Chondrocyte (in vitro differentiated cells): ENCODE measurements at regions not wholly inside any gene's neighbourhood (a gene's known extent, or its start where the extent isn't known, plus 50 kb on each side); places are given as distances from the start of the nearest gene placed in this dataset.
"Not testable (repeated sequence)": the region's sequence is repeated elsewhere in the genome, so short reads cannot be mapped to it uniquely, and the experiment has no call there.

Source experiments
- DNase-seq: peaks from one replicate; pipeline ENCODE4 v3.0.0; 2021; ENCODE audit warnings: mixed read lengths, low spot score
- H3K27ac Mint-ChIP-seq: one replicate; pipeline ENCODE4 v1.8.0; 2021; ENCODE audit warnings: mild to moderate bottlenecking, moderate library complexity, mixed read lengths; ENCODE audit not compliant: unreplicated experiment
- H3K27me3 Mint-ChIP-seq: 2 replicates; pipeline ENCODE4 v1.8.0; 2021; ENCODE audit warnings: low read depth, mixed read lengths
- H3K36me3 Mint-ChIP-seq: 2 replicates; pipeline ENCODE4 v1.8.0; 2021; ENCODE audit warnings: low read depth, mixed read lengths
- H3K4me1 Mint-ChIP-seq: 2 replicates; pipeline ENCODE4 v1.8.0; 2021; ENCODE audit warnings: low read depth, mild to moderate bottlenecking, mixed read lengths
- H3K4me3 Mint-ChIP-seq: one replicate; pipeline ENCODE4 v1.8.0; 2021; ENCODE audit warnings: mild to moderate bottlenecking, moderate library complexity, mixed read lengths; ENCODE audit not compliant: unreplicated experiment
- H3K9me3 Mint-ChIP-seq: 2 replicates; pipeline ENCODE4 v1.8.0; 2021; ENCODE audit warnings: low read depth, mixed read lengths
- CTCF ChIP-seq: fragments of 200-600 bp; sonication (generic); IDR thresholded peaks from 2 replicates; pipeline ENCODE4 v1.5.0; 2021; ENCODE audit warnings: antibody characterized with exemption, mild to moderate bottlenecking, moderate library complexity

DNA sequence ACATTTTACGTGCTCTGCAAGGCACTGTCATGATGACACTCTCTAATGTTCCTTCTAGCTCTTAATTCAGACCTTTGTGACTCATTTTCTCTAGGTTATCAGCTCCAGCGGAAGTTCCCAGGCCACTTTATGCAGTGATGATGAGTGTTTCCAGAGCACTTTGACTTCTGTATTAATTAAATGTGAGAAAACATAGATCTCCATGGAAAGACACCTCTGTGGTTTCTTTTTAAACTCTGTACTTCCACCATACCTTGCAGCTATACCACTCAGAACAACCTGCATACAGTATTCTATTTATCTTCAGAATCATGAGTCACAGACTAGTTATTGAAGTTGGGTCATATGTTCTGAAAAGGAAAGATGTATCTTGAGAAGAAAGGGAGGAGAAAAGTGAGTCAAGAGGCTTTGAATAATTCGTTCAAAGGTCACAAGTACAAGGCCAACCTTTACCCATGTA lies 175.6 kb upstream of the TENM4 start:
- H3K27me3 Mint-ChIP-seq: peaks cover 45% of the 10 kb centered on the region
- H3K9me3 Mint-ChIP-seq: no peaks in the 10 kb centered on the region
- no peak overlapping the region for H3K27ac Mint-ChIP-seq
- no peak for TF ChIP-seq CTCF
- DNase-seq: no peak
- H3K4me3 Mint-ChIP-seq: no peak overlapping the region
- H3K4me1 Mint-ChIP-seq: no peaks in the 10 kb centered on the region
- H3K36me3 Mint-ChIP-seq: no peaks in the 10 kb centered on the region

DNA sequence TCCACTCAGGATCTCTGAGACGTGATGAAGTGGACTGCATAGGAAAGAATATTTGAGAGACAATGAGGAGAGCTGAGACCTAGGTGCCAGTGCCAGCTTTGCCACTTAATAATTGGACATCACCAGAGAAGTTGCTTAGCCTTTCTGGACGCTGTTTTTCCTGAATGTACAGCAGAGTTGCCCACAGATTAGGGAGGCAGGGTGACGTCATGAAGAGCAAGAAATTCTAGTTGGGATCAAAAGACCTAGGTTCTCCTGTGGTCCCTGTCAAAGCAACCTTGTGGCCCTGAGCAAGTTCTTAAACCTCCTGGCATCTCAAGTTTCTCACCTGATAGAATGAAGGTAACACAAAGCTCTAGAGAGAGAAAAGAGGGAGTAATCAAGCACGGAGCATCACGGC lies 174.6 kb upstream of the TENM4 start:
- H3K27ac Mint-ChIP-seq: no peak overlapping the region
- no peak overlapping the region for H3K4me3 Mint-ChIP-seq
- no peak for TF ChIP-seq CTCF
- no peak for DNase-seq
- H3K9me3 Mint-ChIP-seq: no peaks in the 10 kb centered on the region
- H3K27me3 Mint-ChIP-seq: peaks cover 37% of the 10 kb centered on the region
- no peaks in the 10 kb centered on the region for H3K36me3 Mint-ChIP-seq
- H3K4me1 Mint-ChIP-seq: no peaks in the 10 kb centered on the region

- no peak for DNase-seq
- no peak for TF ChIP-seq CTCF
- Mint-ChIP-seq H3K4me3 (no peak overlapping the region), H3K36me3 (no peaks in the 10 kb centered on the region), H3K9me3 (no peaks in the 10 kb centered on the region), H3K27me3 (peaks cover 25% of the 10 kb centered on the region), H3K4me1 (no peaks in the 10 kb centered on the region), H3K27ac (no peak overlapping the region)
These were observed 169.8 kb upstream of the TENM4 start for GRCh38 chr11:79610678-79611077.

DNA sequence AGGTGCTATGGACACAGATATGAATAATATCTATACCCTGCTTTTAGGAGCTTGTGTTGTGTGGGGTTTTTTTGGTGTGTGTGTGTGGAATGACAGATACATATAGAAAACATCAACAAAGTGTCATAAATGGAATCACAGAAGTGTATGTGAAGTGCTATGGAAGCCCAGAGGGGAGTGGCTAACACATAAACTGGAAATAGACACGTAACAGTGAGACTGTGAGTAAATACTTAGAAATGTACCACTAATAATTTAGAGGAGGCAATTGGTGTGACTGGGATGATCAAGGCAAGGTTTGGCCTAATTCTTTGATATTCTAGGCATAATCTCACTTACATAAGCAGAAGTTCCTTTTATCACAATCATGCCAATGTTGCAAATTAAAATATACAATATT lies 169.3 kb upstream of the TENM4 start:
- no peaks in the 10 kb centered on the region for H3K36me3 Mint-ChIP-seq
- peaks cover 22% of the 10 kb centered on the region for H3K27me3 Mint-ChIP-seq
- H3K27ac Mint-ChIP-seq: no peak overlapping the region
- H3K4me3 Mint-ChIP-seq: no peak overlapping the region
- no peak for DNase-seq
- no peak for TF ChIP-seq CTCF
- H3K9me3 Mint-ChIP-seq: no peaks in the 10 kb centered on the region
- H3K4me1 Mint-ChIP-seq: no peaks in the 10 kb centered on the region

- TF ChIP-seq CTCF: no peak
- Mint-ChIP-seq H3K36me3 (no peaks in the 10 kb centered on the region), H3K9me3 (no peaks in the 10 kb centered on the region), H3K27ac (no peak overlapping the region), H3K27me3 (peaks cover 19% of the 10 kb centered on the region), H3K4me1 (no peaks in the 10 kb centered on the region), H3K4me3 (no peak overlapping the region)
- DNase-seq: no peak
These were observed 168.7 kb upstream of the TENM4 start for GRCh38 chr11:79609511-79609910.

GRCh38 chr11:79606461-79606860 lies 165.6 kb upstream of the TENM4 start:
- H3K36me3 Mint-ChIP-seq, H3K27ac Mint-ChIP-seq, H3K9me3 Mint-ChIP-seq, DNase-seq, H3K4me3 Mint-ChIP-seq, H3K4me1 Mint-ChIP-seq: not testable (repeated sequence)
- peaks cover 18% of the 10 kb centered on the region for H3K27me3 Mint-ChIP-seq
